Common myeloid progenitor, CD34-positive (primary cell): ENCODE measurements at regions not wholly inside any gene's neighbourhood (a gene's known extent, or its start where the extent isn't known, plus 50 kb on each side); places are given as distances from the start of the nearest gene placed in this dataset.

Source experiments
- CTCF ChIA-PET: fragments of 350-600 bp; sonication (Branson Sonifier 250); formaldehyde crosslinking; loops from one replicate; lab custom pipeline; 2021; ENCODE audit warnings: antibody characterized with exemption; lab: Charles Lee
- POLR2A ChIA-PET: fragments of 350-600 bp; sonication (Branson Sonifier 250); formaldehyde crosslinking; loops from one replicate; lab custom pipeline; 2021; ENCODE audit warnings: antibody characterized with exemption; lab: Charles Lee
- DNase-seq, 3 donors: peaks; one replicate each; pipeline versions ENCODE4 v3.0.0 to v3.0.0-alpha.2; 2013
- H3K27ac ChIP-seq, 2 experiments: 1 replicate in 1 of 2; 2 replicates in 1 of 2; pipeline ENCODE4 v1.7.0; 2013; ENCODE audit warnings: inconsistent platforms in 2 of 2, low read length in 2 of 2, mild to moderate bottlenecking in 2 of 2, low read depth in 1 of 2, moderate library complexity in 1 of 2; ENCODE audit not compliant: severe bottlenecking in 2 of 2, insufficient read depth in 1 of 2, poor library complexity in 1 of 2
- H3K27me3 ChIP-seq, 5 experiments: replicated peaks in 2 of 5; 1 replicate in 3 of 5; 2 replicates in 2 of 5; pipeline versions ENCODE4 v1.6.1 to v1.7.0; 2013; ENCODE audit warnings: low read length in 4 of 5, mild to moderate bottlenecking in 2 of 5, moderate library complexity in 2 of 5, inconsistent platforms in 1 of 5; ENCODE audit not compliant: insufficient read depth in 5 of 5, control insufficient read depth in 4 of 5
- H3K36me3 ChIP-seq, 4 experiments: 1 replicate in 2 of 4; 2 replicates in 2 of 4; pipeline versions ENCODE4 v1.6.1 to v1.7.0; 2013; ENCODE audit warnings: low read length in 3 of 4, control low read depth in 1 of 4, mild to moderate bottlenecking in 1 of 4; ENCODE audit not compliant: control insufficient read depth in 4 of 4, insufficient read depth in 4 of 4
- H3K4me1 ChIP-seq, 4 experiments: 1 replicate in 3 of 4; 2 replicates in 1 of 4; pipeline versions ENCODE4 v1.6.1 to v1.7.1; 2013; ENCODE audit warnings: low read length in 3 of 4, mild to moderate bottlenecking in 3 of 4, control low read depth in 1 of 4, inconsistent platforms in 1 of 4, moderate library complexity in 1 of 4; ENCODE audit not compliant: control insufficient read depth in 4 of 4, insufficient read depth in 4 of 4; ENCODE audit errors: control extremely low read depth in 1 of 4
- H3K4me3 ChIP-seq, 7 experiments: 1 replicate in 4 of 7; 2 replicates in 3 of 7; pipeline versions ENCODE4 v1.5.1 to v1.7.0; 2013; ENCODE audit warnings: mild to moderate bottlenecking in 7 of 7, low read length in 6 of 7, moderate library complexity in 6 of 7, inconsistent platforms in 2 of 7, low read depth in 2 of 7, control low read depth in 1 of 7; ENCODE audit not compliant: insufficient read depth in 4 of 7, control insufficient read depth in 1 of 7; ENCODE audit errors: extremely low read depth in 1 of 7
- H3K9me3 ChIP-seq, 5 experiments: 1 replicate in 4 of 5; 2 replicates in 1 of 5; pipeline versions ENCODE4 v1.6.1 to v1.7.1; 2013; ENCODE audit warnings: low read length in 4 of 5, mild to moderate bottlenecking in 2 of 5, inconsistent platforms in 1 of 5, low read depth in 1 of 5, moderate library complexity in 1 of 5; ENCODE audit not compliant: control insufficient read depth in 4 of 5, insufficient read depth in 2 of 5; ENCODE audit errors: control extremely low read depth in 1 of 5
- WGBS: methylation state at CpG from one replicate; pipeline ENCODE4 v1.1.5; 2013; ENCODE audit not compliant: insufficient coverage; 5-methylcytosine and 5-hydroxymethylcytosine counted together

- POLR2A ChIA-PET, result no interaction called here
- H3K4me3 ChIP-seq, result no peak overlapping the region
- H3K4me1 ChIP-seq, result no peaks in the 10 kb centered on the region
- DNase-seq, result no peak
- no peaks in the 10 kb centered on the region for H3K36me3 ChIP-seq
- CTCF ChIA-PET, result no interaction called here
- peaks cover 0 to 6% (median 1%) of the 10 kb centered on the region in 5 experiments for H3K9me3 ChIP-seq
- WGBS, result 95% methylated on average over 9 of the region's 9 CpGs
- no peak overlapping the region for H3K27ac ChIP-seq
- peaks cover 0 to 44% (median 13%) of the 10 kb centered on the region in 5 experiments for H3K27me3 ChIP-seq
Measured at GRCh38 chr4:8672486-8672885, 79.9 kb downstream of the CPZ start.

- H3K27me3 ChIP-seq, result peaks cover 0 to 44% (median 13%) of the 10 kb centered on the region in 5 experiments
- no peaks in the 10 kb centered on the region for H3K4me1 ChIP-seq
- CTCF ChIA-PET, result no interaction called here
- POLR2A ChIA-PET, result no interaction called here
- DNase-seq, result no peak
- peaks cover 0 to 6% (median 1%) of the 10 kb centered on the region in 5 experiments for H3K9me3 ChIP-seq
- H3K4me3 ChIP-seq, result no peak overlapping the region
- WGBS, result 78% methylated on average over 8 of the region's 10 CpGs
- no peaks in the 10 kb centered on the region for H3K36me3 ChIP-seq
- no peak overlapping the region for H3K27ac ChIP-seq
Measured at GRCh38 chr4:8671712-8672290, 79.2 kb downstream of the CPZ start.
